Prostate gland (tissue), 2 donors: ENCODE measurements at regions not wholly inside any gene's neighbourhood (a gene's known extent, or its start where the extent isn't known, plus 50 kb on each side); places are given as distances from the start of the nearest gene placed in this dataset.

Experiments used
- DNase-seq: peaks from one replicate; pipeline ENCODE4 v3.0.0-alpha.2; 2019; ENCODE audit warnings: low spot score
- H3K27ac ChIP-seq, 2 donors: fragments of 200-600 bp; sonication (generic); 2 replicates each; pipeline ENCODE4 v1.5.1; 2017 to 2019
- H3K27me3 ChIP-seq: fragments of 200-600 bp; sonication (generic); replicated peaks from 2 replicates; pipeline ENCODE4 v1.5.1; 2019; ENCODE audit not compliant: insufficient read depth
- H3K36me3 ChIP-seq, 2 donors: fragments of 200-600 bp; sonication (generic); 1 replicate in 1 of 2; 2 replicates in 1 of 2; pipeline versions ENCODE4 v1.5.1 to v1.8.1; 2017 to 2019
- H3K4me1 ChIP-seq: fragments of 200-600 bp; sonication (generic); replicated peaks from 2 replicates; pipeline ENCODE4 v1.5.1; 2019
- H3K4me3 ChIP-seq, 2 donors: fragments of 200-600 bp; sonication (generic); 2 replicates each; pipeline ENCODE4 v1.5.1; 2017 to 2019
- H3K9me3 ChIP-seq: fragments of 200-600 bp; sonication (generic); 2 replicates; pipeline ENCODE4 v1.5.1; 2017
- CTCF ChIP-seq, 4 experiments: fragments of 200-600 bp in 2 of 4; fragments of 450-650 bp in 2 of 4; sonication (generic) in 2 of 4; IDR thresholded peaks; 1 replicate in 3 of 4; 2 replicates in 1 of 4; pipeline ENCODE4 v1.5.1; 2016 to 2019; ENCODE audit warnings: antibody characterized with exemption in 4 of 4, mild to moderate bottlenecking in 2 of 4, moderate library complexity in 2 of 4
- POLR2A ChIP-seq: fragments of 450-650 bp; IDR thresholded peaks from one replicate; pipeline ENCODE4 v1.6.1; 2016; ENCODE audit warnings: antibody characterized with exemption, mild to moderate bottlenecking
- POLR2AphosphoS5 ChIP-seq: sonication (generic); formaldehyde crosslinking; IDR thresholded peaks from one replicate; pipeline ENCODE4 v1.6.1; 2017; ENCODE audit warnings: antibody characterized with exemption
- WGBS: methylation state at CpG from one replicate; pipeline ENCODE4 v1.1.5; 2018; 5-methylcytosine and 5-hydroxymethylcytosine counted together
- intact Hi-C: fragments of 100-400 bp; cut with DNase I; formaldehyde crosslinking; loops from one replicate; pipeline ENCODE4 v1.14.2; 2022

DNA sequence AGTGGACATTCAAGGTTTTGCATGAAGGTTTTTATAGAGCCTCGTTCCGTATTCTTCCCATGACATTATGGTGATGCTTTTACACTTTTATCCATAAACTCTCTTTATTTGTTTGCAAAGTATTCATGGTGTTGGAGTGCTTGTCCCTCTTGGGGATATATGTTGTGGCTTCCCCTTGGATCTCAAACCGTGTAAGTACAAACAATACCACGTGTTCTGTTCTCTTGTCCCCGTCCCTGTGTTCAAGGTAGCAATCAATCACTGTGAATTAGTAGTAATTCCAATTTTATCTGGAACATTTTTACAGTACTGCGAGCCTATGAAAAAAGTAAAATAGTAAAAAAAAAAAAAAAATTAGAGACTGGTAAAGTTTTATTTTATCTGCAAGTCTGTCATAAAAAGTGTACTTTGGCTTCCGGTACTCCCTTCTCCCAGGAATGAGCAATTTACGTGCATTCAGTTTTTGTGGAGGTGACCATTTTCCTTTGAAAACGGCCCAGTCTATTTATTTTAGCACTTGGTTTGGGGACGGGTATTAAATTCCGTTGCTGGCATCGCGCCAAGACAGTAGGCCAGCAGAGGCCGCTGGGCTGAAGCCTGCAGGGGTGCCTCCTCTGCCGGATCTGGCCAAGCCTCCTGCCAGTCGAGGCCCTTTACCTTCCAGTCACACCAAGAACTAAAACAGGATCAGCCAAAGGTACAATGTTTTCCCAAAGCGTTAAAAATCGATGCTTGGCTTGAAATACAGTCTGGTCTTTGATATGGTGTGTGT lies 175.7 kb downstream of the SOCS6 start:
- no peaks in the 10 kb centered on the region for H3K9me3 ChIP-seq
- TF ChIP-seq CTCF (IDR thresholded peaks at IDR 0.05) = peak in 1 of 4 experiments; percentile 26
- no peak for TF ChIP-seq POLR2AphosphoS5
- H3K4me1 ChIP-seq = no peaks in the 10 kb centered on the region
- H3K27ac ChIP-seq = no peak overlapping the region
- no peaks in the 10 kb centered on the region for H3K27me3 ChIP-seq
- peak; percentile 49 for DNase-seq
- WGBS = 3% methylated on average over 18 of the region's 18 CpGs
- no peaks in the 10 kb centered on the region for H3K36me3 ChIP-seq
- intact Hi-C loops = no loop called here
- peak overlapping the region in 1 of 2 donors; percentile 17 for H3K4me3 ChIP-seq

GRCh38 chr18:70463085-70463484 lies 174.2 kb downstream of the SOCS6 start:
- no peak overlapping the region for H3K27ac ChIP-seq
- WGBS = 80% methylated on average over 6 of the region's 6 CpGs
- no peak for TF ChIP-seq CTCF (IDR thresholded peaks at IDR 0.05)
- no peak for TF ChIP-seq POLR2A
- TF ChIP-seq POLR2AphosphoS5 = no peak
- intact Hi-C loops = no loop called here
- no peaks in the 10 kb centered on the region for H3K9me3 ChIP-seq
- DNase-seq = no peak
- no peak overlapping the region for H3K4me3 ChIP-seq
- H3K4me1 ChIP-seq = no peaks in the 10 kb centered on the region
- no peaks in the 10 kb centered on the region for H3K27me3 ChIP-seq
- H3K36me3 ChIP-seq = no peaks in the 10 kb centered on the region

DNA sequence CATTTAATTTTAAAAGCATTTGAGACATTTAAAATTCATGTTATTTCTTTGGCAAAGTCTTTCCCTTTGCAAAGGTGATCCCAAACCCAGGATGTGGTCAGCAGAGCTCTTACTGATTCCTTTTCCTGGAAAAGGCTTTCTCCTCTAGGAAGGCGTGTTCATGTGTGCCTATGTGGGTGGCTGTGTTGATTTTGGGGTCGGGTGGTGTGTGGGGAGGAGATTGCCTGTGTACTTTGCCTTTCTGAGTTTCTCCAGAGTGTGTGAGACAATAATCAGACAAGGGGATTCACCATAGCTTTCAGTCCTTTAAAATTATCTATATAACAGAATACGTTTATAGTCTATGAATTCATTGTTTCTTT lies 173.2 kb downstream of the SOCS6 start:
- 36% methylated on average over 3 of the region's 3 CpGs for WGBS
- no peaks in the 10 kb centered on the region for H3K27me3 ChIP-seq

DNA sequence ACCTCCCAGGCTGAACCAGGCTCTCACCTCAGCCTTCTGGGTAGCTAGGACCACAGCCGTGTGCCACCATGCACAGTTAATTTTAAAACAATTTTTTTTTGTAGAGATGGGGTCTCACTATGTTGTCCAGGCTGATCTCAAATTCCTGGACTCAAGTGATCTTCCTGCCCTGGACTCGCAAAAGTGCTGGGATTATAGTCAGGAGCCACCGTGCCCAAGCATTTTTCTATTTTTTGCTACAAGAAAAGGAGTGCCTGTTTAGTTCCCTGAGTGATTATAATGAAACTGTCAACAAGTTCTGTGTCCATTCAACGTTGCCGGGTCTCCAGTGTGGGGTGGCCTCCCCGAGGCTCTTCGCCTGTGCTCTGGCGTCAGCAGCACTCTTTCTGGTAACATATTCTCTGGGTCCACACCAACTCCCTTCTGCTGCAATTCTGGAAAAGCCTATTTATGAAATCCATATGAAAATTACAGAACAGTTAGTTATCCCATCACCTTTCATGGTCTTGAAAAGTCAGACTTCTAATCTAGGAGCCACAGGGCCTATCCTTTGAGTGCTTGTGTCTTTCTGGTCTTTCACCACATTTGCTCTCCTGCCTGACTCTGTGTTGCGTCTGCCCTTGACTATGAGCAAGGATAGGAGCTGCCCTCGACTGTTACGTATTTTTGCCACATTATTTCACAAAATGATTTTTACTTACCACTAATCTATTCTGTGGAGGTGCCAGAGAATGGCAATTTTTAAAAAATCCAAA lies 172.7 kb downstream of the SOCS6 start:
- Histone ChIP-seq H3K36me3 (no peaks in the 10 kb centered on the region), H3K27ac (no peak overlapping the region), H3K27me3 (no peaks in the 10 kb centered on the region), H3K4me3 (no peak overlapping the region), H3K9me3 (no peaks in the 10 kb centered on the region), H3K4me1 (no peaks in the 10 kb centered on the region)
- no peak for TF ChIP-seq POLR2AphosphoS5
- no peak for TF ChIP-seq POLR2A
- TF ChIP-seq CTCF (IDR thresholded peaks at IDR 0.05) = no peak
- intact Hi-C loops = no loop called here
- 88% methylated on average over 11 of the region's 11 CpGs for WGBS
- DNase-seq = no peak

More for the DNA sequence above, 173.2 kb downstream of the SOCS6 start:
- no peaks in the 10 kb centered on the region for H3K9me3 ChIP-seq
- H3K27ac ChIP-seq = no peak overlapping the region
- H3K4me3 ChIP-seq = no peak overlapping the region
- no peaks in the 10 kb centered on the region for H3K36me3 ChIP-seq
- intact Hi-C loops = no loop called here
- no peaks in the 10 kb centered on the region for H3K4me1 ChIP-seq
- no peak for DNase-seq
- no peak for TF ChIP-seq POLR2A
- TF ChIP-seq CTCF (IDR thresholded peaks at IDR 0.05) = no peak
- no peak for TF ChIP-seq POLR2AphosphoS5
